HG03575 (cell line): ENCODE measurements at regions not wholly inside any gene's neighbourhood (a gene's known extent, or its start where the extent isn't known, plus 50 kb on each side); places are given as distances from the start of the nearest gene placed in this dataset.

Experiments used
- ATAC-seq: cut with Tn5 transposase; IDR thresholded peaks from one replicate; pipeline ENCODE4 v1.9.1; 2021; ENCODE audit not compliant: unreplicated experiment, insufficient number of reproducible peaks, low FRiP score; ENCODE audit errors: extremely low read depth

DNA sequence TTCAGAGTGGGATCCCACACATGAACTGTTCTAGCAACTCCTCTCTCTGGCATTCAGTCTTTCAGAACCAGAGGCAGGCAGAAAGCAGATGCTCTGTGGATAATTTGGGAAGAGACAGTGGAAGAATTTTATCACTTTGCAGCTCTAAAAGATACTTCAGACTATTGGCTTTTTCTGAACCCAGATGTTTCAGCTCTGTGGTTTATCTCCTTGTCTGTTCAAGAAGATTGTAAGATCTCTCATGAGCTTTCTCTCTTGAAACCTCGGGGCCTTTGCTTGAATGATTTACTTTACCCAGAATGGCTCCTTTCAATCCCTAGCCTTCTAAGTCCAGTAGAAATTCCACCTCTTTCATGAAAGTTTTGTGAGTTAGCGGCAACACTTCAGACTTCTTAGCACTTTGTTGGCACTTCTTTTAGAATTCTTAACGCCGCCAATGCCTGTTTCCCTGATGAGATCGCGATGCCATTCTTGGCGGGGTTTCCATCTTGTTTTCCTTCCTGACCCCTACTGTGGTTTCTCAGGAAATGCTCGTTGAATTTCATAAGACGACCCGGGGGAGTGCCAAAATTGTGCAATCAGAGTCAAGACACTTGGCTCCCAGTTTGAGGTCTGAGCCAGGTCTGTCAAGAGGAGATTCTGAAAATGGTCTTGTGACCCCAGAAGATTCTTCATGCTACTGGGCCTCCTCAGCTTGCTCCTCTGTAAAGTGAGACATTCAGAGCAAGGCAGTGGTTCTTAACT lies 107.0 kb upstream of the PRICKLE1 start:
- ATAC-seq, result no peak

DNA sequence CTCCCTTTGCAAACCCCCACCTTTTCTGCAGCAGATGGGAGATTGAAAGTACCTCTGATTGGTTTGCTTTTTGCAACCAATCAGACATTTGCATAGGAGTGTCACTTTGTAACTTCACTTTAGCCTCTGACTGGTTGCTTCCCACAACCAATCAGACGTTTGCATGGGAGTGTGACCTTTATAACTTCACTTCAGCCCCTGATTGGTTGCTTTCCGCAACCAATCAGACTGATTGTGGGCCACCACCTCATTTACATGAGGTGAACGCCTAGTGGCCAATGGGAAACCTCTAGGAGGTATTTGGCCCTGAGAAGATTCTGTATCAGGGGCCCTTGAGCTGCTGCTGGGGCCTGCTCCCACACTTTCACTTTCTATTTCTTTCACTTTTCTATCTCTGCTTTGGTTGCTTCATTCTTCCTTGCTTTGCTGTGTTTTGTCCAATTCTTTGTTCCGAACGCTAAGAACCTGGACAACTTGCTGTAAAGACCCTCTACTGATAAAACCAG lies 106.0 kb upstream of the PRICKLE1 start:
- ATAC-seq, result no peak

- ATAC-seq, result no peak
These were observed 103.2 kb upstream of the PRICKLE1 start for GRCh38 chr12:42692749-42693148.

- ATAC-seq, result no peak
These were observed 102.5 kb upstream of the PRICKLE1 start for GRCh38 chr12:42691991-42692557.

DNA sequence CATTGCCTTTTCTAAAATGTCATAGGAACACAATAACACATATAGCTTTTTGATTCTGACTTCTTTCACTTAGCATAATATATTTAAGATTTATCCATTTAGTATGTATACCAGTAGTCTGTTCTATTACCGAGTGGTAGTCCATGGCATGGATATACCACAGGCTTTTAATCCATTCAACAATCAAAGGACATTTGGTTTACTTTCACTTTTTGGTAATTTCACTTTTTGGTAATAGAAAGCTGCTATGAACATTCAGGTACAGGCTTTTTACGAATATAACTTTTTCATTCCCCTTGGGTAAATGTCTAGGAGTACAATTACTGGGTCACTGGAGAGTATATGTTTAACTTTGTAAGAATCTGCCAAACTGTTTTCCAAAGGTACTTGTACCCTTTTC lies 100.7 kb upstream of the PRICKLE1 start:
- no peak for ATAC-seq

DNA sequence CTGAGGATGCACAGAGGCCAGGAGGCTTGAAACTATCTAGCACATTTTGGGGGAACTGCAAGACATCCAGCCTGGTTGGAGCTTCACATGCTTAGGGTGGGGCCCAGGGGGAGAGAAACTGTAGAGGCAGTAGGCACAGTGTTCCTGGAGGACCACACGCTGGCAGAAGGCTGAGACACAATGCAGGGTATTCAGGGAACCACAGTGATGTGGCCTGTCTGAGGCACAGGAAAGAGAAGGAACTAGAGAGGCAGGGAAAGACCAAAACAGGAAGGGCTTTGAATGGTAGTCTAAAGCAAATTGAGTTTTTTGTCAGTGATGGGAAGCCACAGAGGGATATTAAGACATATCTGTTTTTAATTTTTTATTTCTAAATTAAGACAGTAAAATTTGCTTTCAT lies 100.2 kb upstream of the PRICKLE1 start:
- no peak for ATAC-seq

GRCh38 chr12:42686514-42687172 lies 97.1 kb upstream of the PRICKLE1 start:
- ATAC-seq, result no peak

- ATAC-seq, result no peak
These were observed 95.2 kb upstream of the PRICKLE1 start for GRCh38 chr12:42684802-42685071.

- no peak for ATAC-seq
These were observed 94.6 kb upstream of the PRICKLE1 start for GRCh38 chr12:42683933-42684801.

- ATAC-seq, result no peak
These were observed 93.7 kb upstream of the PRICKLE1 start for GRCh38 chr12:42683266-42683665.

DNA sequence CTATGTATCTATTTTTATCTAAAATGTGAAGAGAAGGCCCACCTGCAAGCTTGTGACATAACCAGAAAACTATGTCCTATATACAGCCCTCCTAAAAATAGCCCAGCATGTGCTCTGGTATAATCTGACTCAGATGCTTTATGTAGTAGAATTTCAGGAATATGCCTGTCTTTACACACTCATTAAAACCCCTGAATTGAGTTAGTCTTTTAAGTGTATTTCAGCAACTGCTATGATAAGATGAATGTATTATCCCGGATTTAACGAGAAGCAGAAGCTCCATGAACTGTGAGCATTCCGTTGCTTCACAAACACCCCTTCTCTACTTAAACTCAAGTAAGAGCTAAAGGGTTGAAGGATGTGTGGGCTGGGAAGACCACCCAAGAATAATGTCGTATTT lies 89.9 kb upstream of the PRICKLE1 start:
- ATAC-seq, result no peak

- no peak for ATAC-seq
These were observed 87.9 kb upstream of the PRICKLE1 start for GRCh38 chr12:42677461-42677860.

DNA sequence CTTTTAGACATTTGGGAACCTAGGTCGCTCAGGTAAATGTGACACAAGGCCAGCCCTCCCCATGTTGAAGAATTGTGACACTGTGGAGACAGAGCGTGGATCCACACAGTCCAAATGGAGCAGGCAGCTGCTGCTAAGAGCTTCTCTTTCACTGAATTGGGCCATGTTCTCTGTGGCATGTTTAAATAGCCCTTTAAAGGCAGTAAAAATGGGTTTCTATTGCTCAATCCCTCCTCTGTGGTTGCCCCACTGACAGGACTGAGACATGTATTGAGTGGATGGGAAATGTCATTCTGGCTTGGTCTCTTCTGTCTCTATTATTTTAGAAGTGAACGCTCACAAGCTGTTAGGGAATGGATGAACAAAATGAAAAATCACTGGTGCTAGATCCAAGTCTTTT lies 84.0 kb upstream of the PRICKLE1 start:
- ATAC-seq, result no peak

DNA sequence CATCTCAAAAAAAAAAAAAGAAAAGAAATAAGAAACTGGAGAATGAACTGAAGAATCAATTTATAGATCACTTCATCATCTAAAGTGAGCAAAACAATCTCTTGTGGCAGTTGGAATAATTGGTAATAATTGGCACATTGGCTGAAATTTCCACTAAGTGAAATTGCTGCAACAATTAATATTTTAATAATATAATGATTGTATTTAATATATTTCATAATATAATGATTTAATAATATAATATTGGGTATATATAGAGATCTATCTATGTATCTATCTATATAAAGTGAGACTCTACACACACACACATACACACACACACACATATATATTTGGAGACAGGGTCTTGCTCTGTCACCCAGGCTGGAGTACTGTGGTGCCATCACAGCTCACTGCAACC lies 81.2 kb upstream of the PRICKLE1 start:
- no peak for ATAC-seq

GRCh38 chr12:42669553-42669952 lies 80.0 kb upstream of the PRICKLE1 start:
- ATAC-seq, result no peak

DNA sequence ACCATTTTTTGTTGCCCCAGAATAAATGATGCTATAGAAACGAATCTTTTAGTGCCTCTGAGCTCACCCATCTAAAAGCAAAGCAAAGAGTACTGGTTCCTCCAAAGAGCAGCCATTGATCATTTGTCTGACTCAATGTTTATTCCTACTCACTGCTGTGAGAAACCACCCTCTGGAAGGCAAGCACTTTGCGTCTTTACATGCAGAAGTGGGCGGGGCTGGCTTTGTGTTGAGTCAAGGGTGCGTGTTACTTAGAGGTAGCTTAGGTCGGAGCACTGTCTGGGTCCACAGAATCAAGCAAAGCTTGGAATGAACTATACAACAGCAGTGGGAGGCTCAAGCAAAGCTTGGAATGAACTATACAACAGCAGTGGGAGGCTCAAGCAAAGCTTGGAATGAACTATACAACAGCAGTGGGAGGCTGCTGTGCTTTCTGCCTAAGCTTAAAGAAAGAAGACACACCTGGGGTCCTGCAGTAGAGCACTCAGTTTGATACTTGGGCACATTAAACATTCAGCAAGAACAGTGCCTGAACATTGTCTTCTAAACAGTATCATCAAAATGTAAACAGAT lies 77.2 kb upstream of the PRICKLE1 start:
- no peak for ATAC-seq

DNA sequence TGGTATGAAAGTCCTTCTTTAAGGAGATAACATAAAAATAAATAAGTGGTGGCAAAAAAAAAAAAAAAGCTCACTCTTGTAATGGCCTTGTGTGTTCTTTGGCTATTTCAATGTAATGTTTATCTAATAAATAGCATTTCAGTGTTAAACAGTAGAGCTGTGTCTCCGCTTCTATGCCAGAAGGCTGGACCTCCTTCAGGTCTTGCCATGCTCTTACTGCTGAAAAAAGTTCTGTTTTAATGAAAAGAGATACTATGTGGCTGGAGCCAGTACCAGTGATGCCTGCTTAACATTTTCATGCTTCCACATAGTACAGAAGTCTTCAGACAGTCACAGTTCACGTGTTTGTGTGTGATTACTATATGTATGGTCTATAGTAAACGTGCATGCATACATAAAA lies 74.1 kb upstream of the PRICKLE1 start:
- ATAC-seq, result no peak

DNA sequence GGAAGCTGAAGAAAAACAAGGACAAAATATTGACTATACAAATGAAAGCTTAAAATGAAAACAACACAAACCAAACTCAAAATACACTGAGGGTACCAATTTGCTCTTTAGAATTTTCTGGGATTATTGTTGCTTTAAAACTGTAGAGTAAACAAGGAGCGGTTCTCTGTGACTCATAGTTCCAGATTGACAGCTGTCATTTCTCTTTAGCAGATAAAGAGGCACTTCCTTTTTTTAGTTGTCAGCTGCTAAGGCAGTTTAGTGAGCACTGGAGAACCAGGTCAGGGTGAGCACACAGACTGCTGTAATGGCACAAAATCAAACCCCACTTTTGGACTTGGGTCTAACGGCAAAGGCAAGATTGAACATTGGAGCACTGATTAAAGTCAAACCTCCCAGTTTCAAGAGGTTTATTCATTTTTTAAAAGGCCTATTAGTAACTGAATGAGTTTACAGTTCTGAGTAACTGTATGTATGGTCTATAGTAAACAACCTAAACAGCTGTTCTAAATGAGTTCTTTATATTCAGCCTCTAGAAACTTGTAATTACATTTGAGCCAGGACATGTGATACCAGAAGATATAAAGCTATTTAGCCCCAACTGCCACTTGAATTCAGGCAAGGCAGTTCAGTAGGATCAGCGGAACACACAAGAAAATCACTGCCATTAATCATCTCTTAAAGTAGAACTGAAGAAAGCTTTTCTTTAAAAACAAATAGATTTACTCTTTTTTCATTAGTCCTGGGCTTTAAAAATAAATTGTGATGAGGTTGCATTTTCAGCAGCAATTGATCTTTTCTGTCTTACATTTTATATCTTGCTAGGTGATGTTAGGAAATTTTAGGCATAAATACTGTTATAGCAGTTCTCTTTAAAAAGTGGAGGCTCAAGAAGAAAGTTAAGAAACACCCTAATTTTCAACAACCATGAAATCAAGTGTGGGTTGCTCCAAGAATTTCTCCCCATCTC lies 71.7 kb upstream of the PRICKLE1 start:
- no peak for ATAC-seq
